ENCODE measurements at regions not wholly inside any gene's neighbourhood (a gene's known extent, or its start where the extent isn't known, plus 50 kb on each side); places are given as distances from the start of the nearest gene placed in this dataset.

GRCh38 chr16:21501869-21502667, 97.3 kb upstream of the METTL9 start:
- TF ChIP-seq FOSL2 (IDR thresholded peaks at IDR 0.05; ENCODE audit: borderline replicate concordance, low read depth) (no peak), CTCF (IDR thresholded peaks at IDR 0.05) (no peak), TAF1 (IDR thresholded peaks at IDR 0.05; ENCODE audit: borderline replicate concordance, low read depth, low read length) (peak; percentile 78; the same call in 1 of the 2 replicates), MEF2A (IDR thresholded peaks at IDR 0.05; ENCODE audit: borderline replicate concordance, low read depth) (no peak), EZH2phosphoT487 (IDR thresholded peaks at IDR 0.05; ENCODE audit: borderline replicate concordance, low read depth) (no peak), POLR2AphosphoS5 (IDR thresholded peaks at IDR 0.05; ENCODE audit: low read depth, low read length) (peak; percentile 85), IRF3 (IDR thresholded peaks at IDR 0.05; ENCODE audit: low read depth, low read length) (no peak)

All from SK-N-SH (cell line).